SK-N-SH (cell line): ENCODE measurements at regions not wholly inside any gene's neighbourhood (a gene's known extent, or its start where the extent isn't known, plus 50 kb on each side); places are given as distances from the start of the nearest gene placed in this dataset.

ENCODE experiments used
- CTCF ChIA-PET: fragments of 300-600, 350-600 bp; formaldehyde crosslinking; extraction: SDS; loops from one replicate; lab custom pipeline; 2021; lab: Yijun Ruan, JAX
- POLR2A ChIA-PET: fragments of 350-600 bp; sonication (Branson Sonifier 250); formaldehyde crosslinking; extraction: SDS; loops from one replicate; lab custom pipeline; 2020; ENCODE audit warnings: antibody characterized with exemption, inconsistent platforms; lab: Yijun Ruan, JAX
- DNase-seq: peaks from one replicate; pipeline ENCODE4 v3.0.0; 2012
- H2AFZ ChIP-seq: fragments of 200-600 bp; sonication (generic); 2 replicates; pipeline ENCODE4 v1.8.1; 2016; ENCODE audit warnings: antibody characterized with exemption, mild to moderate bottlenecking, low read depth
- H3F3A ChIP-seq: fragments of 200-600 bp; sonication (generic); replicated peaks from 2 replicates; pipeline ENCODE3; 2016; ENCODE audit warnings: antibody characterized with exemption, mild to moderate bottlenecking; ENCODE audit not compliant: insufficient read depth
- H3K27ac ChIP-seq, 2 experiments: fragments of 200-500 bp in 1 of 2; fragments of 200-600 bp in 1 of 2; sonication (Bioruptor generic) in 1 of 2; sonication (generic), shearing (Covaris generic) in 1 of 2; 2 replicates each; pipeline versions ENCODE4 v1.5.1 to v1.6.1; 2014 to 2016; ENCODE audit warnings: low read depth in 2 of 2, inconsistent platforms in 1 of 2, low read length in 1 of 2, mild to moderate bottlenecking in 1 of 2, mixed read lengths in 1 of 2
- H3K27me3 ChIP-seq: fragments of 200-600 bp; sonication (generic), shearing (Covaris generic); 2 replicates; pipeline ENCODE4 v1.6.1; 2016; ENCODE audit warnings: mixed run types; ENCODE audit not compliant: insufficient read depth
- H3K36me3 ChIP-seq, 2 experiments: fragments of 200-500 bp in 1 of 2; fragments of 200-600 bp in 1 of 2; sonication (Bioruptor generic) in 1 of 2; sonication (generic) in 1 of 2; replicated peaks in 1 of 2; 2 replicates each; pipeline versions ENCODE3 to v1.5.1; 2014 to 2016; ENCODE audit warnings: low read length in 1 of 2, mild to moderate bottlenecking in 1 of 2; ENCODE audit not compliant: insufficient read depth in 2 of 2, control insufficient read depth in 1 of 2
- H3K4me1 ChIP-seq, 2 experiments: fragments of 200-500 bp in 1 of 2; fragments of 200-600 bp in 1 of 2; sonication (Bioruptor generic) in 1 of 2; sonication (generic), shearing (Covaris generic) in 1 of 2; 2 replicates each; pipeline versions ENCODE4 v1.5.1 to v1.6.1; 2014 to 2016; ENCODE audit warnings: low read depth in 1 of 2, low read length in 1 of 2, mixed run types in 1 of 2; ENCODE audit not compliant: insufficient read depth in 2 of 2, control insufficient read depth in 1 of 2
- H3K4me2 ChIP-seq: fragments of 200-600 bp; sonication (generic), shearing (Covaris generic); 2 replicates; pipeline ENCODE4 v1.6.1; 2017; ENCODE audit warnings: mixed run types
- H3K4me3 ChIP-seq, 2 experiments: fragments of 200-500 bp in 1 of 2; fragments of 200-600 bp in 1 of 2; sonication (Bioruptor generic) in 1 of 2; sonication (generic), shearing (Covaris generic) in 1 of 2; 2 replicates each; pipeline versions ENCODE4 v1.5.1 to v1.8.1; 2014 to 2016; ENCODE audit warnings: low read depth in 2 of 2, inconsistent platforms in 1 of 2, low read length in 1 of 2, mild to moderate bottlenecking in 1 of 2, mixed read lengths in 1 of 2, moderate library complexity in 1 of 2
- H3K79me2 ChIP-seq: fragments of 200-600 bp; sonication (generic); 2 replicates; pipeline ENCODE4 v1.8.1; 2017; ENCODE audit warnings: mild to moderate bottlenecking; ENCODE audit not compliant: insufficient read depth
- H3K9ac ChIP-seq: fragments of 200-600 bp; sonication (generic); 2 replicates; pipeline ENCODE4 v1.6.1; 2017; ENCODE audit warnings: mixed run types
- H3K9me2 ChIP-seq: fragments of 200-600 bp; sonication (generic); 2 replicates; pipeline ENCODE4 v1.6.1; 2017; ENCODE audit warnings: mixed run types
- H3K9me3 ChIP-seq: fragments of 200-600 bp; sonication (generic); 2 replicates; pipeline ENCODE4 v1.6.1; 2017; ENCODE audit warnings: mixed run types, mild to moderate bottlenecking, moderate library complexity
- H4K20me1 ChIP-seq: fragments of 200-600 bp; sonication (generic); 2 replicates; pipeline ENCODE4 v1.6.1; 2017; ENCODE audit warnings: mild to moderate bottlenecking, mixed run types; ENCODE audit not compliant: insufficient read depth
- EP300 ChIP-seq, 2 experiments: IDR thresholded peaks; 2 replicates each; pipeline versions ENCODE4 v1.4.0 to v1.6.1; 2012; ENCODE audit warnings: borderline replicate concordance in 1 of 2, low read depth in 1 of 2, low read length in 1 of 2
- FOXM1 ChIP-seq: IDR thresholded peaks from 2 replicates; pipeline ENCODE4 v1.4.0; 2012; ENCODE audit warnings: low read depth, mild to moderate bottlenecking
- GABPA ChIP-seq: IDR thresholded peaks from 2 replicates; pipeline ENCODE4 v1.4.0; 2012; ENCODE audit warnings: low read depth, mild to moderate bottlenecking
- IRF3 ChIP-seq: fragments of 150-350 bp; IDR thresholded peaks from 2 replicates; pipeline ENCODE4 v1.6.1; 2016; ENCODE audit warnings: mild to moderate bottlenecking, low read depth, low read length
- MEF2A ChIP-seq: IDR thresholded peaks from 2 replicates; pipeline ENCODE4 v1.4.0; 2012; ENCODE audit warnings: low read depth, borderline replicate concordance
- RAD21 ChIP-seq: IDR thresholded peaks from 2 replicates; pipeline ENCODE4 v1.6.1; 2012; ENCODE audit warnings: mild to moderate bottlenecking, low read length
- SIN3A ChIP-seq: IDR thresholded peaks from 2 replicates; pipeline ENCODE4 v1.6.1; 2012; ENCODE audit warnings: low read depth, mild to moderate bottlenecking, low read length, moderate library complexity, borderline replicate concordance
- SMC3 ChIP-seq: IDR thresholded peaks from 2 replicates; pipeline ENCODE4 v1.6.1; 2012; ENCODE audit warnings: low read depth, low read length, improper control_type of control experiment
- USF1 ChIP-seq: IDR thresholded peaks from 2 replicates; pipeline ENCODE4 v1.4.0; 2012; ENCODE audit warnings: low read depth, borderline replicate concordance
- ZBTB33 ChIP-seq: IDR thresholded peaks from 2 replicates; pipeline ENCODE4 v1.4.0; 2012; ENCODE audit warnings: low read depth, borderline replicate concordance
- WGBS: methylation state at CpG from one replicate; pipeline ENCODE4 v1.1.6; 2017; ENCODE audit warnings: low lambda C conversion rate; 5-methylcytosine and 5-hydroxymethylcytosine counted together
- TF ChIP-seq, protein P1 (sequence below): IDR thresholded peaks from 2 replicates; pipeline ENCODE4 v1.4.0; 2012; ENCODE audit warnings: low read depth
- TF ChIP-seq, protein P2 (sequence below): IDR thresholded peaks from 2 replicates; pipeline ENCODE4 v1.6.1; 2012; ENCODE audit warnings: mild to moderate bottlenecking, low read depth, low read length, moderate library complexity

DNA sequence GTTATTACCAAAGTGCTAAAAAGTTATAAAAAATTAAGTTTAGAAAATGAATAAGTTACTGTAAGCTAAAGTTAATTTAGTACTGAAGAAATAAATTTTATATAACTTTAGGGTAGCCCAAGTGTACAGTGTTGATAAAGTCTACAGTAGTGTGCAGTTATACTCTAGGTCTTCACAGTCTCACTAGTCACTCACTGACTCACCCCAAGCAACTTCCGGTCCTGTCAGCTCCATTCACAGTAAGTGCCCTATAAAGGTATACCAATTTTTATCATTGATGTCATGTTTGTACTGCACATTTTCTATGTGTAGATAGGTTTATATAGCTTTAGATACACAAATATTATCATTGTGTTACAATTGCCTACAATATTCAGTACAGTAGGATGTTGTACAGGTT, 518.3 kb upstream of the PIK3C3 start:
- POLR2A ChIA-PET = no interaction called here
- no peak overlapping the region for H3K4me2 ChIP-seq
- WGBS = 59% methylated on average over 1 of the region's 1 CpG
- H3K36me3 ChIP-seq = no peaks in the 10 kb centered on the region
- TF ChIP-seq IRF3 = no peak
- no peak for TF ChIP-seq MEF2A
- TF ChIP-seq GABPA = no peak
- no peak for TF ChIP-seq USF1
- TF ChIP-seq ZBTB33 = no peak
- TF ChIP-seq, protein P1, sequence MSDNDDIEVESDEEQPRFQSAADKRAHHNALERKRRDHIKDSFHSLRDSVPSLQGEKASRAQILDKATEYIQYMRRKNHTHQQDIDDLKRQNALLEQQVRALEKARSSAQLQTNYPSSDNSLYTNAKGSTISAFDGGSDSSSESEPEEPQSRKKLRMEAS = no peak
- no peak for TF ChIP-seq EP300 (IDR thresholded peaks at IDR 0.05; ENCODE audit: borderline replicate concordance in 1 of 2, low read depth in 1 of 2, low read length in 1 of 2)
- TF ChIP-seq, protein P2, sequence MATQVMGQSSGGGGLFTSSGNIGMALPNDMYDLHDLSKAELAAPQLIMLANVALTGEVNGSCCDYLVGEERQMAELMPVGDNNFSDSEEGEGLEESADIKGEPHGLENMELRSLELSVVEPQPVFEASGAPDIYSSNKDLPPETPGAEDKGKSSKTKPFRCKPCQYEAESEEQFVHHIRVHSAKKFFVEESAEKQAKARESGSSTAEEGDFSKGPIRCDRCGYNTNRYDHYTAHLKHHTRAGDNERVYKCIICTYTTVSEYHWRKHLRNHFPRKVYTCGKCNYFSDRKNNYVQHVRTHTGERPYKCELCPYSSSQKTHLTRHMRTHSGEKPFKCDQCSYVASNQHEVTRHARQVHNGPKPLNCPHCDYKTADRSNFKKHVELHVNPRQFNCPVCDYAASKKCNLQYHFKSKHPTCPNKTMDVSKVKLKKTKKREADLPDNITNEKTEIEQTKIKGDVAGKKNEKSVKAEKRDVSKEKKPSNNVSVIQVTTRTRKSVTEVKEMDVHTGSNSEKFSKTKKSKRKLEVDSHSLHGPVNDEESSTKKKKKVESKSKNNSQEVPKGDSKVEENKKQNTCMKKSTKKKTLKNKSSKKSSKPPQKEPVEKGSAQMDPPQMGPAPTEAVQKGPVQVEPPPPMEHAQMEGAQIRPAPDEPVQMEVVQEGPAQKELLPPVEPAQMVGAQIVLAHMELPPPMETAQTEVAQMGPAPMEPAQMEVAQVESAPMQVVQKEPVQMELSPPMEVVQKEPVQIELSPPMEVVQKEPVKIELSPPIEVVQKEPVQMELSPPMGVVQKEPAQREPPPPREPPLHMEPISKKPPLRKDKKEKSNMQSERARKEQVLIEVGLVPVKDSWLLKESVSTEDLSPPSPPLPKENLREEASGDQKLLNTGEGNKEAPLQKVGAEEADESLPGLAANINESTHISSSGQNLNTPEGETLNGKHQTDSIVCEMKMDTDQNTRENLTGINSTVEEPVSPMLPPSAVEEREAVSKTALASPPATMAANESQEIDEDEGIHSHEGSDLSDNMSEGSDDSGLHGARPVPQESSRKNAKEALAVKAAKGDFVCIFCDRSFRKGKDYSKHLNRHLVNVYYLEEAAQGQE = no peak
- TF ChIP-seq SMC3 = no peak
- TF ChIP-seq FOXM1 = no peak
- TF ChIP-seq SIN3A = no peak
- TF ChIP-seq RAD21 = no peak
- TF ChIP-seq, all 33 proteins: peak for 0
- H3K4me1 ChIP-seq = no peaks in the 10 kb centered on the region
- no peak overlapping the region for H3K4me3 ChIP-seq
- CTCF ChIA-PET = interaction anchor here (0.7 kb wide), 1 partner anchor 188 kb away, joined by 3 read pairs; no protein-coding TSS in a partner anchor
- no peak overlapping the region for H3K9ac ChIP-seq
- H3F3A ChIP-seq = no peaks in the 10 kb centered on the region
- no peaks in the 10 kb centered on the region for H3K27me3 ChIP-seq
- H2AFZ ChIP-seq = no peak overlapping the region
- no peaks in the 10 kb centered on the region for H3K9me3 ChIP-seq
- H3K9me2 ChIP-seq = no peaks in the 10 kb centered on the region
- DNase-seq = no peak
- H3K79me2 ChIP-seq = no peaks in the 10 kb centered on the region
- H4K20me1 ChIP-seq = no peaks in the 10 kb centered on the region
- H3K27ac ChIP-seq = no peak overlapping the region
